ENCODE measurements at regions not wholly inside any gene's neighbourhood (a gene's known extent, or its start where the extent isn't known, plus 50 kb on each side); places are given as distances from the start of the nearest gene placed in this dataset.

DNA sequence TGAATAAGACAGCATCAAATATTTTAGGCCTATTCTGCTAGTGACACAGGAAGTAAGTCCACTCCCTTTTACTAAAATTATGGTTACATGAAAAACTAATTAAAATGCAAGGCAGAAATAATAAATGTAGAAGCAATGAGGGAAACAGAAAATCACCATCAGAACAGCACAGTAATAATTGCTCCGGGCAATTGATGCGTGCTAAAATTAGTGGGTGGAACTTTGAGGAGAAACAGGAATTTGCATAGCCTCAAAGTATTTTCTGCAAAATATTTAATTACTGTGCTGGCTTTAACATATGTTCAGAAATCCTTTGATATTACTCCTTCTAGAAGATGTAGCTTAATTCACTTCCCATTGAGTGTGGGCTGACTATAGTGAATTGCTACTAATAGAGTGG is 654.3 kb upstream of the RAB6C start:
- TF ChIP-seq EZH2phosphoT487 (IDR thresholded peaks at IDR 0.05; ENCODE audit: borderline replicate concordance, low read length) (no peak), EZH2 (IDR thresholded peaks at IDR 0.05; ENCODE audit: low read length, unreplicated experiment) (no peak)
- TF ChIP-seq, protein P1, sequence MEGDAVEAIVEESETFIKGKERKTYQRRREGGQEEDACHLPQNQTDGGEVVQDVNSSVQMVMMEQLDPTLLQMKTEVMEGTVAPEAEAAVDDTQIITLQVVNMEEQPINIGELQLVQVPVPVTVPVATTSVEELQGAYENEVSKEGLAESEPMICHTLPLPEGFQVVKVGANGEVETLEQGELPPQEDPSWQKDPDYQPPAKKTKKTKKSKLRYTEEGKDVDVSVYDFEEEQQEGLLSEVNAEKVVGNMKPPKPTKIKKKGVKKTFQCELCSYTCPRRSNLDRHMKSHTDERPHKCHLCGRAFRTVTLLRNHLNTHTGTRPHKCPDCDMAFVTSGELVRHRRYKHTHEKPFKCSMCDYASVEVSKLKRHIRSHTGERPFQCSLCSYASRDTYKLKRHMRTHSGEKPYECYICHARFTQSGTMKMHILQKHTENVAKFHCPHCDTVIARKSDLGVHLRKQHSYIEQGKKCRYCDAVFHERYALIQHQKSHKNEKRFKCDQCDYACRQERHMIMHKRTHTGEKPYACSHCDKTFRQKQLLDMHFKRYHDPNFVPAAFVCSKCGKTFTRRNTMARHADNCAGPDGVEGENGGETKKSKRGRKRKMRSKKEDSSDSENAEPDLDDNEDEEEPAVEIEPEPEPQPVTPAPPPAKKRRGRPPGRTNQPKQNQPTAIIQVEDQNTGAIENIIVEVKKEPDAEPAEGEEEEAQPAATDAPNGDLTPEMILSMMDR (conservative IDR thresholded peaks at IDR 0.05; ENCODE audit: low read depth, low read length), result no peak
